GM23338 (cell line): ENCODE measurements at regions not wholly inside any gene's neighbourhood (a gene's known extent, or its start where the extent isn't known, plus 50 kb on each side); places are given as distances from the start of the nearest gene placed in this dataset.

Experiments
- ATAC-seq: fragments of 200-7000 bp; cut with Tn5 transposase; 3 replicates; pipeline ENCODE4 v1.9.1; 2020
- DNase-seq: peaks from one replicate; pipeline ENCODE4 v3.0.0-alpha.2; 2015; ENCODE audit warnings: low spot score
- H2AFZ ChIP-seq: fragments of 200-600 bp; sonication (generic); 2 replicates; pipeline ENCODE4 v1.8.0; 2016; ENCODE audit warnings: antibody characterized with exemption, mild to moderate bottlenecking, moderate library complexity
- H3F3A ChIP-seq: fragments of 200-600 bp; sonication (generic); replicated peaks from 2 replicates; pipeline ENCODE4 v1.8.0; 2017; ENCODE audit warnings: antibody characterized with exemption, mixed run types, low read depth
- H3K27ac ChIP-seq: fragments of 200-600 bp; sonication (generic); 2 replicates; pipeline ENCODE4 v1.6.1; 2016; ENCODE audit warnings: low read depth
- H3K27me3 ChIP-seq: fragments of 200-600 bp; sonication (generic); 2 replicates; pipeline ENCODE4 v1.8.0; 2016; ENCODE audit warnings: mild to moderate bottlenecking, mixed run types, moderate library complexity; ENCODE audit not compliant: insufficient read depth
- H3K36me3 ChIP-seq: fragments of 200-600 bp; sonication (generic); 2 replicates; pipeline ENCODE4 v1.8.0; 2016; ENCODE audit warnings: mild to moderate bottlenecking; ENCODE audit not compliant: insufficient read depth
- H3K4me1 ChIP-seq: fragments of 200-600 bp; sonication (generic); 2 replicates; pipeline ENCODE4 v1.8.0; 2016; ENCODE audit warnings: mild to moderate bottlenecking, moderate library complexity; ENCODE audit not compliant: insufficient read depth
- H3K4me2 ChIP-seq: fragments of 200-600 bp; sonication (generic); 2 replicates; pipeline ENCODE4 v1.7.1; 2017; ENCODE audit warnings: mixed run types
- H3K4me3 ChIP-seq: fragments of 200-600 bp; sonication (generic); 2 replicates; pipeline ENCODE4 v1.6.1; 2016; ENCODE audit warnings: mixed run types
- H3K79me2 ChIP-seq: fragments of 200-600 bp; sonication (generic); replicated peaks from 2 replicates; pipeline ENCODE4 v1.8.0; 2017; ENCODE audit warnings: mild to moderate bottlenecking; ENCODE audit not compliant: insufficient read depth
- H3K9me2 ChIP-seq: fragments of 200-600 bp; sonication (generic); 2 replicates; pipeline ENCODE4 v1.8.0; 2017; ENCODE audit not compliant: insufficient read depth
- H4K20me1 ChIP-seq: fragments of 200-600 bp; sonication (generic); replicated peaks from 2 replicates; pipeline ENCODE4 v1.8.0; 2017; ENCODE audit warnings: mild to moderate bottlenecking; ENCODE audit not compliant: insufficient read depth
- H3K27ac Mint-ChIP-seq: 2 replicates; pipeline ENCODE4 v1.8.0; 2020; ENCODE audit warnings: inconsistent platforms, mild to moderate bottlenecking, moderate library complexity, mixed read lengths
- H3K27me3 Mint-ChIP-seq: 3 replicates; pipeline ENCODE4 v1.8.0; 2022; ENCODE audit warnings: low read depth, mild to moderate bottlenecking, moderate library complexity, mixed read lengths, inconsistent platforms; ENCODE audit not compliant: insufficient read depth, poor library complexity
- H3K36me3 Mint-ChIP-seq: 3 replicates; pipeline ENCODE4 v1.8.0; 2021; ENCODE audit warnings: low read depth, mild to moderate bottlenecking, inconsistent platforms, moderate library complexity, mixed read lengths
- H3K4me1 Mint-ChIP-seq: 3 replicates; pipeline ENCODE4 v1.8.0; 2020; ENCODE audit warnings: mild to moderate bottlenecking, inconsistent platforms, mixed read lengths
- H3K4me3 Mint-ChIP-seq: 3 replicates; pipeline ENCODE4 v1.8.0; 2021; ENCODE audit warnings: moderate library complexity, mild to moderate bottlenecking, inconsistent platforms, mixed read lengths
- H3K9me3 Mint-ChIP-seq: 3 replicates; pipeline ENCODE4 v1.8.0; 2020; ENCODE audit warnings: moderate library complexity, mild to moderate bottlenecking, inconsistent platforms, mixed read lengths
- CREB1 ChIP-seq: fragments of 250-450 bp; sonication (Bioruptor Pico); IDR thresholded peaks from 2 replicates; pipeline ENCODE4 v1.5.0; 2020; ENCODE audit warnings: low read depth, mild to moderate bottlenecking, moderate library complexity
- CTCF ChIP-seq, 2 experiments: fragments of 200-600 bp in 1 of 2; sonication (generic) in 1 of 2; conservative IDR thresholded peaks; 2 replicates each; pipeline versions ENCODE4 v1.5.1 to v1.6.1; 2016 to 2017; ENCODE audit warnings: antibody characterized with exemption in 2 of 2, low read depth in 2 of 2, mild to moderate bottlenecking in 2 of 2, moderate library complexity in 1 of 2
- ETS1 ChIP-seq: IDR thresholded peaks from 2 replicates; pipeline ENCODE4 v1.6.1; 2016; ENCODE audit warnings: antibody characterized with exemption
- EZH2 ChIP-seq: fragments of 200-600 bp; sonication (generic); IDR thresholded peaks from one replicate; pipeline ENCODE4 v1.8.0; 2017; ENCODE audit warnings: antibody characterized with exemption, mild to moderate bottlenecking, low read depth; ENCODE audit not compliant: unreplicated experiment
- EZH2phosphoT487 ChIP-seq: fragments of 200-600 bp; sonication (generic); IDR thresholded peaks from one replicate; pipeline ENCODE4 v1.8.1; 2018; ENCODE audit warnings: antibody characterized with exemption; ENCODE audit not compliant: unreplicated experiment
- JUNB ChIP-seq: IDR thresholded peaks from one replicate; pipeline ENCODE4 v1.6.1; 2016; ENCODE audit warnings: antibody characterized with exemption; ENCODE audit not compliant: unreplicated experiment
- NANOG ChIP-seq: IDR thresholded peaks from 2 replicates; pipeline ENCODE4 v1.6.1; 2016; ENCODE audit warnings: antibody characterized with exemption, borderline replicate concordance
- POLR2AphosphoS5 ChIP-seq: IDR thresholded peaks from 2 replicates; pipeline ENCODE4 v1.6.1; 2016; ENCODE audit warnings: antibody characterized with exemption, low read depth
- REST ChIP-seq: IDR thresholded peaks from one replicate; pipeline ENCODE4 v1.6.1; 2018; ENCODE audit warnings: antibody characterized with exemption; ENCODE audit not compliant: unreplicated experiment
- STAT1 ChIP-seq: IDR thresholded peaks from one replicate; pipeline ENCODE4 v1.6.1; 2016; ENCODE audit warnings: antibody characterized with exemption; ENCODE audit not compliant: unreplicated experiment
- ZNF114 ChIP-seq: fragments of 250-450 bp; sonication (Bioruptor Pico); IDR thresholded peaks from 2 replicates; pipeline ENCODE4 v1.5.0; 2020; ENCODE audit warnings: mild to moderate bottlenecking, moderate library complexity
- ZNF331 ChIP-seq: fragments of 250-450 bp; sonication (Bioruptor Pico); IDR thresholded peaks from 2 replicates; pipeline ENCODE4 v1.5.0; 2020; ENCODE audit warnings: low read depth, mild to moderate bottlenecking, moderate library complexity
- ZNF462 ChIP-seq: fragments of 250-450 bp; sonication (Bioruptor Pico); IDR thresholded peaks from 2 replicates; pipeline ENCODE4 v1.5.0; 2020; ENCODE audit warnings: mild to moderate bottlenecking, moderate library complexity

GRCh38 chr5:158397278-158397677 is 538.3 kb upstream of the CLINT1 start:
- Histone ChIP-seq H3K27me3 (no peaks in the 10 kb centered on the region), H3K4me2 (no peak overlapping the region), H3K4me3 (no peak overlapping the region), H3K36me3 (no peaks in the 10 kb centered on the region), H3F3A (no peaks in the 10 kb centered on the region), H3K4me1 (no peaks in the 10 kb centered on the region), H2AFZ (no peak overlapping the region), H4K20me1 (no peaks in the 10 kb centered on the region), H3K79me2 (no peaks in the 10 kb centered on the region), H3K9me2 (peaks cover 11% of the 10 kb centered on the region), H3K27ac (no peak overlapping the region)
- Mint-ChIP-seq H3K36me3 (no peaks in the 10 kb centered on the region), H3K27ac (no peak overlapping the region), H3K27me3 (no peaks in the 10 kb centered on the region), H3K4me3 (no peak overlapping the region), H3K9me3 (no peaks in the 10 kb centered on the region; the same call in 2 of the 3 replicates), H3K4me1 (no peaks in the 10 kb centered on the region)
- TF ChIP-seq NANOG (no peak), ETS1 (no peak), JUNB (no peak), POLR2AphosphoS5 (no peak), EZH2phosphoT487 (no peak), EZH2 (no peak), CREB1 (CRISPR knock-in tag) (no peak), CTCF (conservative IDR thresholded peaks at IDR 0.05; ENCODE audit: low read depth in 2 of 2) (no peak), ZNF114 (CRISPR knock-in tag) (no peak), REST (no peak), ZNF331 (no peak), STAT1 (no peak), ZNF462 (CRISPR knock-in tag) (no peak)
- ATAC-seq (no peak), DNase-seq (no peak)
